AG09309 (cell line): ENCODE measurements at regions not wholly inside any gene's neighbourhood (a gene's known extent, or its start where the extent isn't known, plus 50 kb on each side); places are given as distances from the start of the nearest gene placed in this dataset.

ENCODE experiments used
- DNase-seq: peaks from one replicate; pipeline ENCODE4 v3.0.0-alpha.2; 2010; ENCODE audit warnings: low read depth
- H3K4me3 ChIP-seq: 2 replicates; pipeline ENCODE4 v1.5.1; 2011; ENCODE audit warnings: mild to moderate bottlenecking, low read depth, low read length, moderate library complexity; ENCODE audit not compliant: control insufficient read depth
- TF ChIP-seq, protein P1 (sequence below): IDR thresholded peaks from 2 replicates; pipeline ENCODE4 v1.5.1; 2011; ENCODE audit warnings: mild to moderate bottlenecking, low read depth, low read length, inconsistent platforms; ENCODE audit not compliant: insufficient read depth, control insufficient read depth; ENCODE audit errors: missing control alignments

DNA sequence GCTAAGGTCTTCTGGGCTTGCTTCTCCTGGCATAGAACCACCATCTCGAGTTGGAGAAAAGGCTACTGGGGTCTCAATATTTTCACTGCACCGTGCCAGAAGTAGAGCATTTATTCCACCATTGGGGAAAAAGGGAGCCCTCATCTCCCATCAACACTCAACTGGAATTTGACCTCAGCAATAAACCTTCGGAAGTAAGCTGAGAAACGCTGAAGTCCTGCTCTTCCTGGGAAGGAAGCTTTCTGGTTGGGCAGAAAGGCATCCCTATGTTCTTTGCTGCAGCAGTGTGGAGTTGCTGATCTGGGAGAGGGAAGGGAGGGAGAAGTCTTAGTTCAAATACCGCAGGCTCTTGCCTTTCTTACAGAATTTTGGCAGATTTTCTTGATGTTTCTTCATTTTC, 368.8 kb downstream of the NUP35 start:
- DNase-seq: no peak
- H3K4me3 ChIP-seq: no peak overlapping the region
- TF ChIP-seq, protein P1, sequence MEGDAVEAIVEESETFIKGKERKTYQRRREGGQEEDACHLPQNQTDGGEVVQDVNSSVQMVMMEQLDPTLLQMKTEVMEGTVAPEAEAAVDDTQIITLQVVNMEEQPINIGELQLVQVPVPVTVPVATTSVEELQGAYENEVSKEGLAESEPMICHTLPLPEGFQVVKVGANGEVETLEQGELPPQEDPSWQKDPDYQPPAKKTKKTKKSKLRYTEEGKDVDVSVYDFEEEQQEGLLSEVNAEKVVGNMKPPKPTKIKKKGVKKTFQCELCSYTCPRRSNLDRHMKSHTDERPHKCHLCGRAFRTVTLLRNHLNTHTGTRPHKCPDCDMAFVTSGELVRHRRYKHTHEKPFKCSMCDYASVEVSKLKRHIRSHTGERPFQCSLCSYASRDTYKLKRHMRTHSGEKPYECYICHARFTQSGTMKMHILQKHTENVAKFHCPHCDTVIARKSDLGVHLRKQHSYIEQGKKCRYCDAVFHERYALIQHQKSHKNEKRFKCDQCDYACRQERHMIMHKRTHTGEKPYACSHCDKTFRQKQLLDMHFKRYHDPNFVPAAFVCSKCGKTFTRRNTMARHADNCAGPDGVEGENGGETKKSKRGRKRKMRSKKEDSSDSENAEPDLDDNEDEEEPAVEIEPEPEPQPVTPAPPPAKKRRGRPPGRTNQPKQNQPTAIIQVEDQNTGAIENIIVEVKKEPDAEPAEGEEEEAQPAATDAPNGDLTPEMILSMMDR: no peak

DNA sequence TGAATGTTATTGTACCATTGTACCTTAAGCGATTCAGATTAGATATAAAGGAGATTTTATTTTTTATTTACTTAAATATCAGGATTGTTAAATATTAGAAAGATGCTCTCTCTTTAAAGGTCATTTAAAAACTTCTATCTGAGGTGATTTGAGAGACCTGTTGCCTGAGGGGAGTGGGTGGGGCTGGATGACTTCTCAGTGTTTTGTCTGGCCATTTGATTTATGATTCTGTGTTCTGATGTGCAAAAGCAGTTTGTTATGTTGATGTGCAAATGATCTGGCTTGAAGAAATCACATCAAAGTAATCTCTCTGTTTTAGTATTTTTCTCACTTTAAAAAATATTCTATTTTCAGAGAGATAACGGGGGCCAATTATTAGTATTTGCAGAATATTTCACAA, 370.8 kb downstream of the NUP35 start:
- H3K4me3 ChIP-seq: no peak overlapping the region
- no peak for DNase-seq
- TF ChIP-seq, protein P1: no peak

DNA sequence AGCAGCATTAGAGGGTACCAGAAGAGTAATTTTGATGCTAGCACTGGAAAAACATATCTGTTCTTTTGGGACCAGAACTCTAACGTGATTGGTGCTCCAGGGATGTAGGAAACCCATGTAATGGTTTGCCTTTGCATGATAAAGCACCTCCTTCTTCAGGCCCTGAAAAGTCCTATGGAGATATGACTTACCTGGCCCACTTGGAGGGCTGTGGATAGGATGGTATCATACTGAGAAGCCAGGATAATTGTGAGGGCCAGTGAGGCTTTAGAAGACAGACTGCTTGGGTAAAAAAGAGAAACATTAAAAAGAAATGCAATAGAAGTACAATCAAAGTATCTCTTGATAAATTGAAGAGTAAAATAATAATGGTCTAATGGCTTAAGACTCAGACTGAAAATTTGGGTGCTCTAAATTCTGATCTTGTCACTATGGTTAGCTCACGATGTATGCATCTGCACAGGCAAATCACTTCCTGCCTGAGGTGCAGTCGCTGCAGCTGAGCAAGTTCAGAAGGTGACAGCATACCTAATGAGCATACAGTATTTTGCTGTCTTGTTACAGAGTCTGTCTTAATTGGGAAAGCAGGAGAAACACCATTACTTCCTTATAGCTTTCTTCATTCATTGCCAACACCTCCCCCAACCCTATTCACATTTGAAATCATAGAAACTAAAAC, 371.5 kb downstream of the NUP35 start:
- no peak for DNase-seq
- no peak overlapping the region for H3K4me3 ChIP-seq
- TF ChIP-seq, protein P1: no peak

DNA sequence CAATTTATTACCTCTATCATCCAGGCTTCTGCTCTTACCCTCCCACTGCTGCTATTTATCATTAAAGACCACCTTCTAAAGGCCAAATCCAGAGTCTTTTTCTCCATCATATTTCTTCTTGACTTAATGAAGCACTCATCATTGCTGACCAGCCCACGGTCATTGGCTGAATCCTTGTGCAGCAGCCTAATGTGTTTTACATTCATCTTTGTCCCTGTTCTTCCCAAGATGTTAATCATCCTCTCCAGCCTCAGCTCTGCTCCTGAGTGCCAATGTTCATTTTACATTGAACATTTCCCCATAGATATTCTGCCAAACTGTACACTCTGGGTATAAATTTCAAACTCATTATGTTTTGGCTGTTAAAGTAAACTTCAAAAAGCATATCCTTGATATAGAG, 373.6 kb downstream of the NUP35 start:
- H3K4me3 ChIP-seq: no peak overlapping the region
- TF ChIP-seq, protein P1: no peak
- DNase-seq: no peak

DNA sequence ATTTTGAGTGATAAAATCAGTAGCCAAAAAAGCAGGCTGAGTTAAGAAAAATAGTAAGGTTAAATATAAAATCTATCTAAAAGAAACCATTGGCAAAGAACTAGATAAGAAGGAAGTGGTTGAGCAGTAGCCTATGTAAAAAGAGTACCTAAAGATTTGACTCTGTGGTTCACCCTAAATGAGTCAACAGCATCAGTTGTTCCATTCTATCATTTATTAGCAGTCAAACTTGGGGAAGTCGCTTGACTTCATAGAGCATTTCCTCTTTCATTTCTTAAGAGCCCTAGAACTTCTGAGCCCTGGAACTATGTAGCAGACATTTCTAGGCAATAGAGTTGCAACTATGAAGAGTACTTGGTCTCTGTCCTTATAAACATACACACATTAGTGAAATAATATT, 381.7 kb downstream of the NUP35 start:
- no peak overlapping the region for H3K4me3 ChIP-seq
- TF ChIP-seq, protein P1: no peak
- DNase-seq: no peak

DNA sequence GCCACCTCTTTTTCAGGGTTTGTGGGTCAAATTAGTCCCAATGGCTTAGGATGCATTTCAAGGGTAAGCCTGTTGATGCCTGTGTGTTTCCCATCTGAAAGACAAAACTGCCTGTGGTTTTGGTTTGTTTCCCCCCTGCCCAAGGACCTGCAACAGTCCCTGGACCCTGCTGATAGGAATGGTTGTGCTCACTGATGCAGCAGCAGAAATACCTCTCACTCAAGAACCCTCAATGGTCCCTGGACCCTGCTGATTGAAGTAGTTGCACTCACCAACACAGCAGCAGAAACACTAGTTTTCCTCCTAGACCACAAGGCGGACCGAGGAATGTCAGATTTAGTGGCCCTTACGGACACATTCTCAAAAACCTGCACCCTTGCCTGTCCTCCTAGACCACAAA, 386.9 kb downstream of the NUP35 start:
- H3K4me3 ChIP-seq: no peak overlapping the region
- DNase-seq: no peak
- TF ChIP-seq, protein P1: no peak
